Inferior parietal cortex (tissue), 1 donor: ENCODE measurements at regions not wholly inside any gene's neighbourhood (a gene's known extent, or its start where the extent isn't known, plus 50 kb on each side); places are given as distances from the start of the nearest gene placed in this dataset.
A peak's percentile ranks its signal among the peaks of the same experiment; 100 is the strongest.
"Not testable (repeated sequence)": the region's sequence is repeated elsewhere in the genome, so short reads cannot be mapped to it uniquely, and the experiment has no call there.

Experiments
- DNase-seq: peaks from one replicate; pipeline ENCODE4 v3.0.0-alpha.2; 2016; ENCODE audit errors: extremely low spot score

- DNase-seq, result no peak
Observed at GRCh38 chr20:1825938-1826445, 69.2 kb upstream of the SIRPA start.

- DNase-seq, result no peak
Observed at GRCh38 chr20:1825507-1825906, 69.7 kb upstream of the SIRPA start.

- DNase-seq, result no peak
Observed at GRCh38 chr20:1824834-1825233, 70.4 kb upstream of the SIRPA start.

GRCh38 chr20:1824181-1824580 lies 71.0 kb upstream of the SIRPA start:
- no peak for DNase-seq

- no peak for DNase-seq
Observed at GRCh38 chr20:1823450-1823844, 71.8 kb upstream of the SIRPA start.

GRCh38 chr20:1822564-1823449 lies 72.4 kb upstream of the SIRPA start:
- no peak for DNase-seq

GRCh38 chr20:1820138-1821079 lies 74.8 kb upstream of the SIRPA start:
- no peak for DNase-seq

- DNase-seq, result no peak
Observed at GRCh38 chr20:1819311-1820137, 75.7 kb upstream of the SIRPA start.

GRCh38 chr20:1818895-1819294 lies 76.3 kb upstream of the SIRPA start:
- no peak for DNase-seq

GRCh38 chr20:1818247-1818840 lies 76.9 kb upstream of the SIRPA start:
- DNase-seq, result no peak

- no peak for DNase-seq
Observed at GRCh38 chr20:1817577-1818211, 77.5 kb upstream of the SIRPA start.

- peak; percentile 75 for DNase-seq
Observed at GRCh38 chr20:1816384-1817381, 78.5 kb upstream of the SIRPA start.

GRCh38 chr20:1815502-1816085 lies 79.6 kb upstream of the SIRPA start:
- DNase-seq, result no peak

GRCh38 chr20:1814861-1815260 lies 80.3 kb upstream of the SIRPA start:
- not testable (repeated sequence) for DNase-seq

- no peak for DNase-seq
Observed at GRCh38 chr20:1813674-1814635, 81.3 kb upstream of the SIRPA start.

GRCh38 chr20:1813101-1813529 lies 82.1 kb upstream of the SIRPA start:
- DNase-seq, result no peak

GRCh38 chr20:1811621-1812498 lies 83.3 kb upstream of the SIRPA start:
- DNase-seq, result peak; percentile 50
